CD4-positive, alpha-beta T cell treated with Interleukin-12 subunit alpha and Interleukin-12 subunit beta, for 1 hour (primary cell): ENCODE measurements at regions not wholly inside any gene's neighbourhood (a gene's known extent, or its start where the extent isn't known, plus 50 kb on each side); places are given as distances from the start of the nearest gene placed in this dataset.
"Not testable (repeated sequence)": the region's sequence is repeated elsewhere in the genome, so short reads cannot be mapped to it uniquely, and the experiment has no call there.

Experiments
- DNase-seq: peaks from one replicate; pipeline ENCODE4 v3.0.0-alpha.2; 2020

DNA sequence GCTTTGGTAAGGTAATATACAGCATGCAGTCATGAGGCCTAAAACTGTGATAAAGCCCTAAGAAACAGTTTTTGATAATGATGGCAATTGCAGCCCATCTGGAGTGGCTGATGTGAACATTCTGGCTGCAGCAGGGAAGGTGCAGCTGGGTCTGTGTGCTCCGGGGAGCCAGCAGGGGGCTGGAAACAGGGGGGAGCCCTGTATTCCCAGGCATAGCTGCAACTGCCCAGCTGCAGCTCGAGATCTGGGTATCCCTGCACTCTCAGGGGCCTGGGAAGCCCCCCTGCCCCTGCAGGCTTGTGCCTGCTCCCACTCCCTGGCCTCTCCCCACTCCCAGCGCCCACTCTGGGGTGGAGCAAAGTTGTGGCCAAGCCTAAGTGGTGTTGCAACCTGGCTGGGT is 95.6 kb downstream of the RRAGB start:
- DNase-seq, result no peak

DNA sequence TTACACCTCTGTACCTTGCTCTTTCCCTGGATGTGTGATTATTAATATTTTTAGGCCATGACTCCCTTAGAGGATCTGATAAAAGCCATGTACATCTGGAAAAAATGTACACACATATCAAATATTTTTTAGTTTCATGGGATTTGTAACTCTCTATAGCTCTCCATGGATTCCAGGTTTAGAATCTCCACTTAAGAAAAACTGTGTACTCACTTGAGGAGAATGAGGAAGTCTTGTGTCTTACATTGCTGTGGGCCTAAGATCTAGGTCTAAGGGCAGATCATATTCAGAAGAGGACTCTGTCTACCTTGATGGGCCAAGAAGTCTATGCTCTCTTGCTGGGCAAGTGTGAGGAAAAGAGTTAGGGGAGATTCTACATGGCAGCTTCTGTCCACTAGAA is 98.0 kb downstream of the RRAGB start:
- no peak for DNase-seq

DNA sequence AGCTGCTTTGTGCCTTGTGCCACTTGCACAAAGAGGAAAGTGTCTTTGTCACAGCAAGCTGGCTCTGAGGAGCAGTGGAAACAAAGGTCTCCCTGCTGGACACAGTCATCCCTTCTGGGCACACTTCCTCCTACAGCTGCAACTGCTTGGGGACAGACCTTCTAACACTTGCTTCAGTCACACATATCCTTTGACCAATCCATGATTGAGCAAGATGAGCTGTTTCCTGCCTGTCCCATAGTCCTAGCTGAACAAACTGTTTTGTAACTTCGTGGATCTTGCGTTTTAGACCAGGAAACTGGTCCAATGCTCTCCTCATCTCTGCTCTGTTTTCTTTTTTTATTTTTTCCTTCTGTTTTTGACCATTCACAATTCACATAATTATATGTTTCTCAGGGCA is 98.5 kb downstream of the RRAGB start:
- no peak for DNase-seq

DNA sequence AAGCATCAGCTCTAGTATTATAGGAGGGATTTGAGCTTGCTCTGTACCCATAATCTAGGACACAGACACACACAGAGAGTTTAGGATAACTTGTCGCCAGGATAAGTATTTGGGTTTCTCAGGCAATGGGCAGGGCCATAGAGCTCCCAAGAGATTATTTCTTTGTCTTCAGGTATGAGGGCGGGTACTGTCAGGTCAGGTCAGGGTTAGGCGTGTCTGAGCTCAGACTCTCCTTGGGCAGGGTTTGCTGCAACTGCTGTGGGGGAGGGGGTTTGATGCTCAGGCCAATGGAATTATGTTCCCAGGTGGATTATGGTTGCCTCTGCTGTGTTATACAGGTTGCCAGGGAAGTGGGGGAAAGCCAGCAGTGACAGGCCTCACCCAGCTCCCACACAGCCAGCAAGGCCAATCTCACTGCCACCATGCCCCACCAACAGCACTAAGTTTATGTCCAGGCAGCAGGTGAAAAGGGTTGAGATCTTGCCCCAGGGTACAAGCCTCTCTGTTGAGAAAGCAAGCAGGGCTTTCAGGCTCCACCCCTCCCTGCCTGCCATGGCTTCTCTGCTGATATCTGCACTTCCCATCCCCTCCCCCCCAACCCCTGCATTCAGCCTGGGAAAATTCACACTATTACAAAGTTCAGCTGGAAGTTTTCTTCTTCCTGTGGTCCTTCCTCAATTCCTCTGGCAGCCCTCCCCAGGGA is 101.3 kb downstream of the RRAGB start:
- no peak for DNase-seq

DNA sequence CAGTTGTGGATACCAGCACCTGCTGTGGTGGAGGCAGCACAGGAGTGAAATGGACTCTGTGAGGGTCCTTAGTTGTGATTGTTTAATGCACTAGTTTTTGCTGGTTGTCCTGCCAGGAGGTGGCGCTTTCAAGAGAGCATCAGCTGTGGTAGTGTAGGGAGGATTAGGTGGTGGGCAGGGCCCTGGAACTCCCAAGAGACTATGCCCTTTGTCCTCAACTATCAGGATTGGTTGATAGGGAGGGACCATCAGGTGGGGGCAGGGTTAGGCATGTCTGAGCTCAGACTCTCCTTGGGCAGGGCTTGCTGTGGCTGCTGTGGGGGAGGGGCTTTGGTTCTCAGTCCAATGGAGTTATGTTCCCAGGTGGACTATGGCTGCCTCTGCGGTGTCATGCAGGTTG is 121.9 kb downstream of the RRAGB start:
- DNase-seq, result no peak

DNA sequence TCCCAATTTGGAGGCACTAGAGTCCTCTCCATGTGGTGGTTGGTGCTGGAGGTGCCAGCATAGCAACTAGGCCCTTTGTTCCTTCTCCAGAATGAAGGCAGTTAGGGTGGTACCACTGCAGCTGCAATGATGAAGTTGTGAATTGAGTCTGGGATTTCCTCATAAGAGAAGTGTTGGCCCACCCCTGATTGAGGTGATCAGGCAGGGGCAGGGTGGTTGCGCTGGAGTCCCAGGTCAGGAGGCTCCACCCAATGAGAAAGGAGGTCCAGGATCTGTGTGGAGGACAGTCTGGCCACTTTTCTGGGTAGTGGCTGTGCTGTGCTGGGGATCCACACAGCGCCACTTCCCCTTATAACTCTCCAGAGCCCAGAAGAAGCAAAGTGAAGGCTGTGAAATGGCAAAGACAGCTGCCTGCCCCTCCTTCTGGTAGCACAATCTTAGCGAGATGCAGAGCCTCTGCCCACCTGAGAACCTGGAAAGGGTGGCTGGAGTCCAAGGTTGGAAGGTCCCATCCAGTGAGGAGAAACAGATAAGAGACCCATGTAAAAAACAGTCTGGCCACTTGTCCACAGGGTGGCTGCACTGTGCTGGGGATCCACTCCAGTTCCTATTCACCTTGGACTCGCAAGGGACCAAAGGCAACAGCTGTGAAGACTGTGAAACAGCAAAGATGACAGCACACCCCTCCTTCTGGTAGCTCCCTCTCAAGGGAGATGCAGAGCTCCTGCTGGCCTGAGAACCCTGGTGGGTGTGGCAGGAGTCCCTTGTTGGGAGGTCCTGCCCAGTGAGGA is 124.6 kb downstream of the RRAGB start:
- no peak for DNase-seq

DNA sequence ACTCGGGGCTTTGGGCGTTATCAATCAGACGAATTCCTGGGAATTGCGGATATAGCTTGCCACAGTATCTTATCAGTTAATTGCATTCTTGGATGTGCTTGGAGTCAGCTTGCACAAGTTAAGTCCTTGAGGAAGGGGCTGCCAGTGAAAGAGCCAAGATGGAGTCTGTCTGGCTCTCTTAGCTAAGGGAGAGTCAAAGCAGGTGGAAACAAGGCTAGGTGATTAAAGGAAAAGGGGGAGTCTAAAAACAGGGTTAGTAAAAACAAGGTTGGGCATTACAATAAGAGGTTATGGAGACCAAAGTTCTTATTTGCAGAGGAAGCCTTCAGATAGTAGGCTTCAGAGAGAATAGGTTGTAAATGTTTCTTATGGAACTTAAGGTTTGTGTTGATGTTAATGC is 149.2 kb downstream of the RRAGB start:
- DNase-seq, result not testable (repeated sequence)

DNA sequence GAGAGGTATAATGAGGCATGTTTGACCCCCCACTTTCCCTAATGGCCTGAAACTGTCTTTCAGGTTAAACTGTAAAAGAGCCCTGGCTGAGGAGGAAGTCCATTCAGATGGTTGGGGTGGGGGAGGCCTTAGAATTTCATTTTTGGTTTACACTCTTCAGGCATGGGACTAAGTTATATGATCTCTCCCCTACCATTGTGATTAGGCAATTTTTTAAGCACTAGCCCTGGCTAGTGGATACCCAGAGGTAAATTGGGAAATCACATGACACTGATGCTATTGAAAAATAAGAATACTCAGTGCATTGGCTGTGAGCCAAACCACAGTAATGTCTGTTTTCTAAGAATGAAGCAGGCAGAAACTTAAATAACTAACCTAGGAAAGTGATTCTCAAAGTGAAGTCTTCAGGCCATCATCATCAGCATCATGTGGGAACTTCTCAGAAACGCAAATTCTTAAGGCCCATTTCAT is 149.7 kb downstream of the RRAGB start:
- peak; percentile 1 for DNase-seq

DNA sequence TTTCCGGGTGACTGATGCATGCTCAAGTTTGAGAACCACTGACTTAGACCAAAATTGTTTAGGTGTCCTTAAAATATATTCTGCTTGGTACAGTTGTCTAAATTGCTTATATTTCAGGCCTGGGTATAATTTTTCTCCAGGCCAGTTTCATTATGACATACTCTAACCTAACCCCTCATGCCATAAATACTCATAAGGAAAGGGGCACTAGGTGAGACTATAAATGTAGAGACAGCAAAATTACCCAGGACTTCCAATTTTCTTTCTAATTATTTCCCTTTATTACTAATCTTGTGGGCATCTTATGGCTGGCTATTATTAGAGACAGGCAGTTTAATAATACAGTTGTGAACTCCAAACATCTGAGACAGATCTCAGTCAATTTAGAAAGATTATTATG is 150.2 kb downstream of the RRAGB start:
- no peak for DNase-seq

DNA sequence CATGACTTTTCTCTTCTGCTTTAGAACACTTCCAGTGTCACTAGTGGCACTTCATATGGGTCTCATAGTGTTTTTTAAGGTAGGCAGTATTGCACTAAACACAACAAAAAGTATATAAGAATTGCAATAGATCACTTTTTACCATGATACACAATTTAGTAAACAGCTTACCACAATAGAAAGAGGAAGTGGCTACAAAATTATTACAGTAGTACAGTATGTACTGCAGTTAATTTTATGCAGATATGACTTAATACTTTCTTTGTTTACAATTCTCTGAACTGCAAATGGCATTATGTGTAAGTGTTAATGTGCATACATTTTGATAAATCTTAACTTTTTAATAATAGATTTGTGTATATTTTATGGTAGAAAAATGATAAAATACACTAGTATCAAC is 157.3 kb downstream of the RRAGB start:
- DNase-seq, result no peak

DNA sequence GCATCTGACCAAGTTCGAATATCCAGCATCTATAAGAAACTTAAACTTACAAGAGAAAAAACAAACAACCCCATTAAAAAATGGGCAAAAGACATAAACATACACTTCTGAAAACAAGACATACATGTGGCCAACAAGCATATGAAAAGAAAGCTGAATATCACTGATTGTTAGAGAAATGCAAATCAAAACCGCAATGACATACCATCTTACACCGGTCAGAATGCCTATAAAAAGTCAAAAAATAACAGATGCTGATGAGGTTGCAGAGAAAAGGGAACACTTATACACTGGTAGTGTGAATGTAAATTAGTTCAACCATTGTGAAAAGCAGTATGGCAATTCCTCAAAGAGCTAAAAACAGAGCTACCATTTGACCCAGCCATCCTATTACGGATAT is 166.0 kb downstream of the RRAGB start:
- DNase-seq, result not testable (repeated sequence)

DNA sequence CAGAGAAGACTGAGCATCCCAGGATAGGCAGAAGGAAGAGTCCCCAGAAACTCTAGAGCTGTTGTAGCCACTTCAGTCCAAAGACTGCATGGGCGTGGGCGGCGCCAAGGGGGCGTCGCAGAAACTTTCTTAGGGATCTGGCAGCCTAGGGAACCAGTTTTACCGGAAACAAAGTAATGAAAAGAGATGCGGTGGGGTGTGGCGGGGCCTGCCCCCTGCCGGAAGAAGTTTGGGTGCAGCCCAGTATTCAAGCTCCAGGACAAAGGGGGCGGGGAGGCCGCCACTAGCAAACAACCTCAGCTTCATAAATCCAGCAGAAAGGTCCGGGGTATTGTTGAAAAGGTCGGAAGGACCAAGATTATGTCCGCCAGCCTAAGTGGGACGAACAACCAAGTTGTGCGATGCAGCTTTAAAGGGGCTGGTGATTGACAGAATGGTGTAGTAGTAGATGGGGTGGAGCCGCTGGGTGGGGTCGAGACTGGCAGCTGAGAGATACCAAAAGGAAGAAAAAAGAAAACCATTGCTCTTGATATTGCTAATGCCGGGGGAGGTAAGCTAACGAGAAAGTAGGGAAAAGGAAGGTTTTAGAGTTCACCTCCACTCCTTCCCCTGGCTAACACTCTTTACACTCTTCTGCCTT is 190.5 kb downstream of the RRAGB start:
- peak; percentile 53 for DNase-seq

DNA sequence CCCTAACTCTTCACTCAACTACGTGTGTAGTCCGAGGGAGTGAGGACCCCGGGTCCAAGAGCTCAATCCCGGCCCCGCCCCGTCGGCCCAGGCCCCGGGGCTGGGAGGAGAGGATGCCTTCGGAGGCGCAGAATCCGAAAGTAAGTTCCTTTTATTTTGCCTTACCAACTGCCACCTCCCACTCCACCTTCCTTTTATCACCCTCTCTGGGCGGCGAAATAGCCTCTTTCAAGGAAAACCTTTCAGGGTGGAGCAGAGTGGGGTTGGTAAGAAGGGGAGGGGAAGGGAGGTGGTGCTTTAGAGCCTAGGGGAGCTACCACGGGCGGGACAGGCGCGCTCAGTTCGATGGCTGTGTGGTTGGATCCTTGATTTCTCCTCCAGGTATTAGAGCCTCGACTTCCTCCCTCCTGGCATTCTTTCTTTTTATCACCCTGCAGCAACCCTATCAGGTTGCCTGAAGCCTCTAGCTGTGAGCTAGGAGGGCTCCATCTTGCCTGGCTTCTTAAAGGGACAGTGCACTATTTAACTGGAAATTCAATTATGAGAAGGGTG is 191.2 kb downstream of the RRAGB start:
- DNase-seq, result peak; percentile 14

DNA sequence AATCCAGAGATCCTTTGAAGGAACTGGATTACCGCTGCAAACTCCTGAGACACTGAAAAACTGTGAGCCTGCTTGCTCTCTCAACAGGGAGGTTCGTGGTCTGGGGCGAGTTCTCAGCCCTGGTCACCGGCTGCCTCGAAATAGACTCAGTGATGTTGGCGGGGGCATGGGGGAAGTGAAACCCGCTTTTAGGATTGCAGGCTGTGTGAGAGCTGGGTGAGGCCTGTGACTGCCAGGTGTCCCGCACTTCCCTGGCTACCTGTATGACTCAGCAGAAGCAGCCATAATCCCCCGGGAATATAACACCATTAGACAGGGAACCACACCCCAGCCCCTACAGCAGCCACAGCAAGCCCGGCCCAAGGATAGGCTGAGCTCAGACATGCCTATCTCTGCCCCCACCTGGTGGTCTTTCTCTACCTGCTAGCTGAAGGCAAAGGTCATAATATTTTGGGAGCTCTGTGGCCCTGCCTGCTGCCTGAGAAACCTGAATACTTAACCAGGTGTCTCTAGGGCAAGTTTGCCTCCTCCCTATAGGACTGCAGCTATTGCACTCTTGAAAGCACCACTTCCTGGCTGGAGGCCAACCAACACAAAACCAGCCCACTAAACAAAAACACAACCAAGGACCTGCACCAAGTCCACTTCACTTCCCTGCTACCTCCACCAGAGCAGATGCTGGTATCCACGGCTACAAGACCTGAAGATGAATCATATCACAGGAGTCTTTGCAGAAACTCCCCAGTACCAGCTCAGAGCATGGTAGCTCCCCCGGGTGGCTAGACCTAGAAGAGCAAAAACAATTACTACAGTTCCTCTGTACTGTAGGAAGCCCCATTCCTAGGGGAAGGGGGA is 202.0 kb downstream of the RRAGB start:
- DNase-seq, result no peak

DNA sequence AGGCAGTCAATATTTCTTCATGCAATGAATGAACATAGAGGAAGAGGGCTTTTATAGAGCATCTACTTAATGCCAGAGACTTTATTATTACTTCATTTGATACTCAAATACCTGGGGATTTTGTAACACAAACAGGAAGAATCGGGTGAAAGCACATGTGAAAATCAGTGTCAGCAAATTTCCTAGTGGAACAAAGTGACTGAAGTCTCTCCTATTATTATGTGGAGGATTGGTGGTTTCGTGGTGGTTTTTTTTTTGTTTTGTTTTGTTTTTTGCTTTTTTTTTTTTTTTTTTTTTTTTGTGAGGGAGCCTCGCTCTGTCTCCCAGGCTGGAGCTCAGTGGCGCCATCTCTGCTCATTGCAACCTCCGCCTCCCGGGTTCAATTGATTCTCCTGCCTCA is 207.0 kb downstream of the RRAGB start:
- no peak for DNase-seq

DNA sequence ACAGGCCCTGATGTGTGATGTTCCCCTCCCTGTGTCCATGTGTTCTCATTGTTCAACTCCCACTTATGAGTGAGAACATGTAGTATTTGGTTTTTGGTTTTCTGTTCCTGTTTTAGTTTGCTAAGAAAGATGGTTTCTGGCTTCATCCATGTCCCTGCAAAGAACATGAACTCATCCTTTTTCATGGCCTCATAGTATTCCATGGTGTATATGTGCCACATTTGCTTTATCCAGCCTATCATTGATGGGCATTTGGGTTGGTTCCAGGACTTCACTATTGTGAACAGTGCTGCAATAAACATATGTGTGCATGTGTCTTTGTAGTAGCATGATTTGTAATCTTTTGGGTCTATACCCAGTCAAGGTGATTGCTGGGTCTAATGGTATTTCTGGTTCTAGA is 211.0 kb downstream of the RRAGB start:
- not testable (repeated sequence) for DNase-seq
